ENCODE measurements at regions not wholly inside any gene's neighbourhood (a gene's known extent, or its start where the extent isn't known, plus 50 kb on each side); places are given as distances from the start of the nearest gene placed in this dataset.

- TF ChIP-seq, protein P1, sequence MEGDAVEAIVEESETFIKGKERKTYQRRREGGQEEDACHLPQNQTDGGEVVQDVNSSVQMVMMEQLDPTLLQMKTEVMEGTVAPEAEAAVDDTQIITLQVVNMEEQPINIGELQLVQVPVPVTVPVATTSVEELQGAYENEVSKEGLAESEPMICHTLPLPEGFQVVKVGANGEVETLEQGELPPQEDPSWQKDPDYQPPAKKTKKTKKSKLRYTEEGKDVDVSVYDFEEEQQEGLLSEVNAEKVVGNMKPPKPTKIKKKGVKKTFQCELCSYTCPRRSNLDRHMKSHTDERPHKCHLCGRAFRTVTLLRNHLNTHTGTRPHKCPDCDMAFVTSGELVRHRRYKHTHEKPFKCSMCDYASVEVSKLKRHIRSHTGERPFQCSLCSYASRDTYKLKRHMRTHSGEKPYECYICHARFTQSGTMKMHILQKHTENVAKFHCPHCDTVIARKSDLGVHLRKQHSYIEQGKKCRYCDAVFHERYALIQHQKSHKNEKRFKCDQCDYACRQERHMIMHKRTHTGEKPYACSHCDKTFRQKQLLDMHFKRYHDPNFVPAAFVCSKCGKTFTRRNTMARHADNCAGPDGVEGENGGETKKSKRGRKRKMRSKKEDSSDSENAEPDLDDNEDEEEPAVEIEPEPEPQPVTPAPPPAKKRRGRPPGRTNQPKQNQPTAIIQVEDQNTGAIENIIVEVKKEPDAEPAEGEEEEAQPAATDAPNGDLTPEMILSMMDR (IDR thresholded peaks at IDR 0.05): no peak
- TF ChIP-seq POLR2A (IDR thresholded peaks at IDR 0.05): no peak
Measured at GRCh38 chr4:184329659-184330400, 112.2 kb upstream of the ENPP6 start.
